ENCODE measurements at regions not wholly inside any gene's neighbourhood (a gene's known extent, or its start where the extent isn't known, plus 50 kb on each side); places are given as distances from the start of the nearest gene placed in this dataset.
"Not testable (repeated sequence)": the region's sequence is repeated elsewhere in the genome, so short reads cannot be mapped to it uniquely, and the experiment has no call there.

GRCh38 chr11:89640777-89641176 is 69.3 kb upstream of the TRIM77 start:
- TF ChIP-seq RAD21 (conservative IDR thresholded peaks at IDR 0.05); POLR2AphosphoS5 (IDR thresholded peaks at IDR 0.05); CTCF (IDR thresholded peaks at IDR 0.05; ENCODE audit: poor library complexity, severe bottlenecking); EP300 (conservative IDR thresholded peaks at IDR 0.05; ENCODE audit: poor library complexity, severe bottlenecking); TAF1 (IDR thresholded peaks at IDR 0.05; ENCODE audit: low read depth); REST (IDR thresholded peaks at IDR 0.05; ENCODE audit: borderline replicate concordance); SMC3 (conservative IDR thresholded peaks at IDR 0.05; ENCODE audit: poor library complexity); EZH2 (IDR thresholded peaks at IDR 0.05; ENCODE audit: borderline replicate concordance, insufficient read depth, low read length, poor library complexity, severe bottlenecking); MXI1 (conservative IDR thresholded peaks at IDR 0.05; ENCODE audit: poor library complexity, severe bottlenecking): not testable (repeated sequence)

Data from neural cell (in vitro differentiated cells).